Stimulated activated CD4-positive, alpha-beta T cell treated with anti-CD3 and anti-CD28 coated beads, Interleukin-15, amount 100 ng/mL, for 1 hour (primary cell): ENCODE measurements at regions not wholly inside any gene's neighbourhood (a gene's known extent, or its start where the extent isn't known, plus 50 kb on each side); places are given as distances from the start of the nearest gene placed in this dataset.

Source experiments
- DNase-seq, 2 donors: peaks; one replicate each; pipeline ENCODE4 v3.0.0-alpha.2; 2020; ENCODE audit warnings: low read depth in 1 of 2, low spot score in 1 of 2

GRCh38 chr9:88037285-88037845 lies 63.0 kb upstream of the CDK20 start:
- DNase-seq, result no peak

- DNase-seq, result no peak
These were observed 60.6 kb upstream of the CDK20 start for GRCh38 chr9:88034964-88035363.

- no peak for DNase-seq
These were observed 59.0 kb upstream of the CDK20 start for GRCh38 chr9:88033359-88033702.

- no peak for DNase-seq
These were observed 54.0 kb upstream of the CDK20 start for GRCh38 chr9:88028338-88028737.

GRCh38 chr9:88026118-88026479 lies 51.8 kb upstream of the CDK20 start:
- no peak for DNase-seq

GRCh38 chr9:88025411-88026117 lies 51.2 kb upstream of the CDK20 start:
- DNase-seq, result no peak

- DNase-seq, result no peak
These were observed 50.6 kb upstream of the CDK20 start for GRCh38 chr9:88024896-88025295.
